Activated naive CD8-positive, alpha-beta T cell treated with anti-CD3 and anti-CD28 coated beads, Interleukin-2, amount 50 U/mL, for 24 hours (primary cell): ENCODE measurements at regions not wholly inside any gene's neighbourhood (a gene's known extent, or its start where the extent isn't known, plus 50 kb on each side); places are given as distances from the start of the nearest gene placed in this dataset.

Source experiments
- ATAC-seq: fragments of 150-1000 bp; cut with Tn5 transposase; one replicate; pipeline ENCODE4 v1.10.0; 2021
- DNase-seq: peaks from one replicate; pipeline ENCODE4 v3.0.0; 2021
- H3K27ac Mint-ChIP-seq: one replicate; pipeline ENCODE4 v1.8.0; 2021; ENCODE audit warnings: mild to moderate bottlenecking, mixed read lengths
- H3K27me3 Mint-ChIP-seq: one replicate; pipeline ENCODE4 v1.8.0; 2021; ENCODE audit warnings: mixed read lengths
- H3K36me3 Mint-ChIP-seq: one replicate; pipeline ENCODE4 v1.8.0; 2021; ENCODE audit warnings: low read depth, mixed read lengths
- H3K4me1 Mint-ChIP-seq: one replicate; pipeline ENCODE4 v1.8.0; 2021; ENCODE audit warnings: mixed read lengths
- H3K4me3 Mint-ChIP-seq: one replicate; pipeline ENCODE4 v1.8.0; 2021; ENCODE audit warnings: mild to moderate bottlenecking, moderate library complexity, mixed read lengths
- H3K9me3 Mint-ChIP-seq: one replicate; pipeline ENCODE4 v1.8.0; 2021; ENCODE audit warnings: mixed read lengths

- Mint-ChIP-seq H3K9me3 (peaks cover 8% of the 10 kb centered on the region), H3K27ac (no peak overlapping the region), H3K4me3 (no peak overlapping the region), H3K4me1 (no peaks in the 10 kb centered on the region), H3K36me3 (no peaks in the 10 kb centered on the region), H3K27me3 (no peaks in the 10 kb centered on the region)
- ATAC-seq = no peak
- no peak for DNase-seq
Measured at GRCh38 chr4:186882293-186882692, 158.6 kb upstream of the FAT1 start.

DNA sequence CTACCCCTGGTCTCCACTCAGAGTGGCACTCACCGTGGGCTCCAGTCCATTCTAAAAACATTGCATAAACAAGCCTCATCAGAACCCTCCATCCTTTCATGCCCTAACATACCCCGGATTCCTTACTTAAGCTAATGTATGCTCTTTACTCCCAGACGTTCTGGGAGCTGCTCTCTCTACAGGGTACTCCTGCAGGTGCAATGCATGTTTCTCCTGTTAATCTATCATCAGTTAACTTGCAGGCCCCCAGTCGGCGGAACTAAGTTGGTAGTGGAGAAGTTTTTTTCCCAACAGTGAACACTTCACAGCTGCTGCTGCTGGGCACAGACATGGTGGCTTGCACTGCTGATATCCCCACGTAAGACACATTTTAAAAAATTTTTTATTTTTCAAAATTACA, 161.6 kb upstream of the FAT1 start:
- Mint-ChIP-seq H3K9me3 (peaks cover 8% of the 10 kb centered on the region), H3K36me3 (no peaks in the 10 kb centered on the region), H3K4me3 (no peak overlapping the region), H3K27ac (no peak overlapping the region), H3K27me3 (no peaks in the 10 kb centered on the region), H3K4me1 (no peaks in the 10 kb centered on the region)
- no peak for ATAC-seq
- DNase-seq = no peak

- Mint-ChIP-seq H3K4me3 (no peak overlapping the region), H3K9me3 (peaks cover 4% of the 10 kb centered on the region), H3K36me3 (no peaks in the 10 kb centered on the region), H3K27me3 (no peaks in the 10 kb centered on the region), H3K4me1 (no peaks in the 10 kb centered on the region), H3K27ac (no peak overlapping the region)
- no peak for DNase-seq
- ATAC-seq = no peak
Measured at GRCh38 chr4:186886759-186887158, 163.1 kb upstream of the FAT1 start.

GRCh38 chr4:186887291-186887700, 163.6 kb upstream of the FAT1 start:
- ATAC-seq = no peak

GRCh38 chr4:186887752-186888151, 164.1 kb upstream of the FAT1 start:
- no peak overlapping the region for H3K4me3 Mint-ChIP-seq
- H3K36me3 Mint-ChIP-seq = no peaks in the 10 kb centered on the region
- H3K27ac Mint-ChIP-seq = no peak overlapping the region
- no peak for ATAC-seq
- no peak for DNase-seq
- no peaks in the 10 kb centered on the region for H3K27me3 Mint-ChIP-seq
- no peaks in the 10 kb centered on the region for H3K4me1 Mint-ChIP-seq
- H3K9me3 Mint-ChIP-seq = peaks cover 8% of the 10 kb centered on the region

More at GRCh38 chr4:186887291-186887700, 163.6 kb upstream of the FAT1 start:
- no peaks in the 10 kb centered on the region for H3K27me3 Mint-ChIP-seq
- DNase-seq = no peak
- H3K4me3 Mint-ChIP-seq = no peak overlapping the region
- peaks cover 4% of the 10 kb centered on the region for H3K9me3 Mint-ChIP-seq
- no peaks in the 10 kb centered on the region for H3K4me1 Mint-ChIP-seq
- no peak overlapping the region for H3K27ac Mint-ChIP-seq
- no peaks in the 10 kb centered on the region for H3K36me3 Mint-ChIP-seq

DNA sequence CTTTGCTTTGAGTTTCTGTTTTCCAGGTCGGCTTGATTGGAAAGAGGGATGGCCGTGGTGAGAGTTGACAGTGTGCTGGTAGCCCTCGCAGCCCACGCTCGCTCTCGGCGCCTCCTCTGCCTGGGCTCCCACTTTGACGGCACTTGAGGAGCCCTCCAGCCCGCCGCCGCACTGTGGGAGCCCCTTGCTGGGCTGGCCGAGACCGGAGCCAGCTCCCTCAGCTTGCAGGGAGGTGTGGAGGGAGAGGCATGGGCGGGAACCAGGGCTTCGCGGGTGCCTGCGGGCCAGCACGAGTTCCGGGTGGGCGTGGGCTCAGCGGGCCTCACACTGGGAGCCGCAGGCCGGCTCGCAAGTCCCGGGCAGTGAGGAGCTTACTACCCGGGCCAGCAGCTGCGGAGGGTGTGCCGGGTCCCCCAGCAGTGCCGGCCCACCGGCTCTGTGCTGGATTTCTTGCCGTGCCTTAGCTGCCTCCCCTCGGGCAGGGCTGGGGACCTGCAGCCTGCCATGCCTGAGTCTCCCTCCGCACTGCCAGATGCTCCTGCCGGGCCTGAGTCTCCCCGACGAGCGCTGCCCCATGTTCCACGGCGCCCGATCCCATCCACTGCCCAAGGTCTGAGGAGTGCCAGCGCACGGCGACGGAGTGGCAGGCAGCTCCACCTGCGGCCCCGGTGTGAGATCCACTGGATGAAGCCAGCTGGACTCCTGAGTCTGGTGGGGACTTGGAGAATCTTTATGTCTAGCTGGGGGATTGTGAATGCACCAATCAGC, 166.4 kb upstream of the FAT1 start:
- no peak overlapping the region for H3K27ac Mint-ChIP-seq
- H3K4me3 Mint-ChIP-seq = no peak overlapping the region
- no peaks in the 10 kb centered on the region for H3K36me3 Mint-ChIP-seq
- no peaks in the 10 kb centered on the region for H3K27me3 Mint-ChIP-seq
- DNase-seq (no peak), ATAC-seq (no peak)
- H3K9me3 Mint-ChIP-seq = peaks cover 11% of the 10 kb centered on the region
- H3K4me1 Mint-ChIP-seq = no peaks in the 10 kb centered on the region

- Mint-ChIP-seq H3K27ac (no peak overlapping the region), H3K36me3 (no peaks in the 10 kb centered on the region), H3K4me1 (no peaks in the 10 kb centered on the region), H3K4me3 (no peak overlapping the region), H3K9me3 (peaks cover 18% of the 10 kb centered on the region), H3K27me3 (no peaks in the 10 kb centered on the region)
- DNase-seq (no peak), ATAC-seq (no peak)
Measured at GRCh38 chr4:186891859-186892486, 168.3 kb upstream of the FAT1 start.

DNA sequence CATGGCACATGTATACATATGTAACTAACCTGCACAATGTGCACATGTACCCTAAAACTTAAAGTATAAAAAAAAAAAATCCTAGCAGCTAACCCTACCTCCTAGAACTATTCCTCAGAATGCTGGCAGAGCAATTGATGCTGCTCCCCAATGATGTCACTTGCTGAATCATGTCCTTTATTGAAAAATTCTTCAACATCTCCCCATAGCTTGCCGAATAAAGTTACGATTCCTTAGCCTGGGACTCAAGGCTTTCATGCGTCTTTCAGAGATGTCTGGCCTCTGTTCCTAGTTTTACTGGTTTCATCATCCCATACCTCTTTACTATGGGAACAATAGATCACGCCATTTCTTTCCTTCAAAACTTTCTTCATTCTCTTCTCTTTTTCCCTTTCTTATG, 174.7 kb upstream of the FAT1 start:
- no peak overlapping the region for H3K4me3 Mint-ChIP-seq
- peaks cover 28% of the 10 kb centered on the region for H3K9me3 Mint-ChIP-seq
- no peaks in the 10 kb centered on the region for H3K27me3 Mint-ChIP-seq
- H3K4me1 Mint-ChIP-seq = no peaks in the 10 kb centered on the region
- H3K27ac Mint-ChIP-seq = no peak overlapping the region
- no peak for ATAC-seq
- H3K36me3 Mint-ChIP-seq = no peaks in the 10 kb centered on the region
- DNase-seq = no peak

- Mint-ChIP-seq H3K9me3 (peaks cover 27% of the 10 kb centered on the region), H3K27me3 (no peaks in the 10 kb centered on the region), H3K4me1 (no peaks in the 10 kb centered on the region), H3K36me3 (no peaks in the 10 kb centered on the region), H3K27ac (no peak overlapping the region), H3K4me3 (no peak overlapping the region)
- ATAC-seq (no peak), DNase-seq (no peak)
Measured at GRCh38 chr4:186900232-186900900, 176.7 kb upstream of the FAT1 start.

DNA sequence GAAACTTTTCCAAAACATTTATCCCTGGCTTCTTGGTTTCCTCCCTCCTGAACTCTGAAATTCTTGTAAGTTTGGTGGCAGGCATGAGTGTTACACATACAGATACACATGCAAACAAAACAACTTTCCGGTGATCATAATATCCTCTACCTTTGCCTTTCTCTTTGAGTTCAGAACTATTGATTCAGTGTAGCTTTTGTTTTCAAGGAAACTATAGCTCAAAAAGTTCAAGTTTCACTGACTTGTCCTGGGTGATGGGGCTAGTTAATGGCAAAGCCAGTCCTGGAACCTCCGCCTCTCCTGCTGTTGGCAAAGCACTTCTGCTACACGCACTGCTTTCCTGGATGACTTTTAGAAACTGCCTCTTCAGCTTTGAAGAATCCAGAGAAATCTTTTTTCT, 177.3 kb upstream of the FAT1 start:
- H3K27me3 Mint-ChIP-seq = no peaks in the 10 kb centered on the region
- H3K4me1 Mint-ChIP-seq = no peaks in the 10 kb centered on the region
- no peak overlapping the region for H3K27ac Mint-ChIP-seq
- no peak for ATAC-seq
- no peak overlapping the region for H3K4me3 Mint-ChIP-seq
- H3K36me3 Mint-ChIP-seq = no peaks in the 10 kb centered on the region
- DNase-seq = no peak
- H3K9me3 Mint-ChIP-seq = peaks cover 27% of the 10 kb centered on the region

GRCh38 chr4:186901850-186902249, 178.2 kb upstream of the FAT1 start:
- Mint-ChIP-seq H3K27ac (no peak overlapping the region), H3K9me3 (peaks cover 24% of the 10 kb centered on the region)
- ATAC-seq = no peak

GRCh38 chr4:186902361-186902760, 178.7 kb upstream of the FAT1 start:
- Mint-ChIP-seq H3K4me3 (no peak overlapping the region), H3K36me3 (no peaks in the 10 kb centered on the region), H3K27me3 (no peaks in the 10 kb centered on the region), H3K27ac (no peak overlapping the region), H3K9me3 (peaks cover 22% of the 10 kb centered on the region), H3K4me1 (no peaks in the 10 kb centered on the region)
- DNase-seq = no peak
- ATAC-seq = no peak

More at GRCh38 chr4:186901850-186902249, 178.2 kb upstream of the FAT1 start:
- H3K36me3 Mint-ChIP-seq = no peaks in the 10 kb centered on the region
- no peak for DNase-seq
- no peaks in the 10 kb centered on the region for H3K4me1 Mint-ChIP-seq
- H3K4me3 Mint-ChIP-seq = no peak overlapping the region
- H3K27me3 Mint-ChIP-seq = no peaks in the 10 kb centered on the region

DNA sequence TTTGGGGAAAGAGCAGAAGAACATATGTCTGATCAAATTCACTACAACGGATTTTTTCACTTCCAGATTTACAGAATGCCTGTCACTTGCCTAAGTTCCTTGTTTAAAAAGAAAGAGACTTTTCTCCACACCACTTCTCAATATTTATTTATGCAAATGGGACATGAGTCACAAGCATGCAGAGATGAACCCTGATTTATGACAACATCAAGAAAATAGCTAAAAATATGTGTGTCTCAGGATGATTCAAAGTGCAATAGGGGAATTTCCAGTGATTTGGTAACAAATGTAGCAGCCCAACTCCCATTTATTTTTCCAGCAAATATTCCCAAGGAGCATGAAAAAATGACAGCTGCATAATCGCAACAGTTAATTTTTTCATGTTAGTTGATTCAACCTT, 180.4 kb upstream of the FAT1 start:
- Mint-ChIP-seq H3K36me3 (no peaks in the 10 kb centered on the region), H3K27ac (no peak overlapping the region), H3K4me3 (no peak overlapping the region), H3K9me3 (peaks cover 18% of the 10 kb centered on the region), H3K27me3 (no peaks in the 10 kb centered on the region), H3K4me1 (no peaks in the 10 kb centered on the region)
- DNase-seq = no peak
- ATAC-seq = no peak

- DNase-seq (no peak), ATAC-seq (no peak)
- H3K4me1 Mint-ChIP-seq = no peaks in the 10 kb centered on the region
- H3K27ac Mint-ChIP-seq = no peak overlapping the region
- peaks cover 15% of the 10 kb centered on the region for H3K9me3 Mint-ChIP-seq
- H3K36me3 Mint-ChIP-seq = no peaks in the 10 kb centered on the region
- H3K27me3 Mint-ChIP-seq = no peaks in the 10 kb centered on the region
- H3K4me3 Mint-ChIP-seq = no peak overlapping the region
Measured at GRCh38 chr4:186906722-186907121, 183.1 kb upstream of the FAT1 start.

- H3K36me3 Mint-ChIP-seq = no peaks in the 10 kb centered on the region
Measured at GRCh38 chr4:186910385-186910784, 186.7 kb upstream of the FAT1 start.

More at GRCh38 chr4:186910385-186910784, 186.7 kb upstream of the FAT1 start:
- Mint-ChIP-seq H3K27ac (no peak overlapping the region), H3K9me3 (peaks cover 5% of the 10 kb centered on the region), H3K27me3 (no peaks in the 10 kb centered on the region), H3K4me3 (no peak overlapping the region), H3K4me1 (no peaks in the 10 kb centered on the region)
- DNase-seq (no peak), ATAC-seq (no peak)
